GM23338 (cell line): ENCODE measurements at regions not wholly inside any gene's neighbourhood (a gene's known extent, or its start where the extent isn't known, plus 50 kb on each side); places are given as distances from the start of the nearest gene placed in this dataset.

Experiments
- CREB1 ChIP-seq: fragments of 250-450 bp; sonication (Bioruptor Pico); IDR thresholded peaks from 2 replicates; pipeline ENCODE4 v1.5.0; 2020; ENCODE audit warnings: low read depth, mild to moderate bottlenecking, moderate library complexity
- EZH2 ChIP-seq: fragments of 200-600 bp; sonication (generic); IDR thresholded peaks from one replicate; pipeline ENCODE4 v1.8.0; 2017; ENCODE audit warnings: antibody characterized with exemption, mild to moderate bottlenecking, low read depth; ENCODE audit not compliant: unreplicated experiment
- EZH2phosphoT487 ChIP-seq: fragments of 200-600 bp; sonication (generic); IDR thresholded peaks from one replicate; pipeline ENCODE4 v1.8.1; 2018; ENCODE audit warnings: antibody characterized with exemption; ENCODE audit not compliant: unreplicated experiment
- NANOG ChIP-seq: IDR thresholded peaks from 2 replicates; pipeline ENCODE4 v1.6.1; 2016; ENCODE audit warnings: antibody characterized with exemption, borderline replicate concordance
- POLR2AphosphoS5 ChIP-seq: IDR thresholded peaks from 2 replicates; pipeline ENCODE4 v1.6.1; 2016; ENCODE audit warnings: antibody characterized with exemption, low read depth
- STAT1 ChIP-seq: IDR thresholded peaks from one replicate; pipeline ENCODE4 v1.6.1; 2016; ENCODE audit warnings: antibody characterized with exemption; ENCODE audit not compliant: unreplicated experiment
- TF ChIP-seq, protein P1 (sequence below), 2 experiments: fragments of 200-600 bp in 1 of 2; sonication (generic) in 1 of 2; conservative IDR thresholded peaks; 2 replicates each; pipeline versions ENCODE4 v1.5.1 to v1.6.1; 2016 to 2017; ENCODE audit warnings: antibody characterized with exemption in 2 of 2, low read depth in 2 of 2, mild to moderate bottlenecking in 2 of 2, moderate library complexity in 1 of 2
- TF ChIP-seq, protein P2 (sequence below): IDR thresholded peaks from 2 replicates; pipeline ENCODE4 v1.6.1; 2016; ENCODE audit warnings: antibody characterized with exemption
- TF ChIP-seq, protein P3 (sequence below): IDR thresholded peaks from one replicate; pipeline ENCODE4 v1.6.1; 2018; ENCODE audit warnings: antibody characterized with exemption; ENCODE audit not compliant: unreplicated experiment

DNA sequence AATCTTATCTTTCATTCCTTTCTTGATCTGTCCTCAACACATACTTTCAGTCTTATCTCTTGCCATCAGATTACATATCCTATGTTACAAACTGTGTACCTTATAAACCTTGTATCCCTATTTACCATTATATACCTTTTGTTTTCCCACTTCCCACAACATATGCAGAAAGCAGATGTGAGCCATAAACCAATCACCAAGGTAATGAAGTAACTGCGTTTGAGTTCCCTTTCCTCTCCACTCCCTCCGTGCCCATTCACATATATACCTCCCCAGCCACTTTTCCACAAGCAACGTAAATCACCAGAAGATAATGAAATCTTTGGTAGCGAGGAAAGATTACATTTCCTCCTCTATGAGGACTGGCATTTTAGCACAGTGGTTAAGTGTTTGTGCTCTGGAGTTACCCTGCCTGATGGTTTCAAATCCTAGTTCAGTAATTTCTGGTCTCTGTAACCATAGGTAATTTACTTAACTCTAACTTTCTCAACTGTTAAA, 55.5 kb upstream of the PHF14 start:
- TF ChIP-seq, protein P1, sequence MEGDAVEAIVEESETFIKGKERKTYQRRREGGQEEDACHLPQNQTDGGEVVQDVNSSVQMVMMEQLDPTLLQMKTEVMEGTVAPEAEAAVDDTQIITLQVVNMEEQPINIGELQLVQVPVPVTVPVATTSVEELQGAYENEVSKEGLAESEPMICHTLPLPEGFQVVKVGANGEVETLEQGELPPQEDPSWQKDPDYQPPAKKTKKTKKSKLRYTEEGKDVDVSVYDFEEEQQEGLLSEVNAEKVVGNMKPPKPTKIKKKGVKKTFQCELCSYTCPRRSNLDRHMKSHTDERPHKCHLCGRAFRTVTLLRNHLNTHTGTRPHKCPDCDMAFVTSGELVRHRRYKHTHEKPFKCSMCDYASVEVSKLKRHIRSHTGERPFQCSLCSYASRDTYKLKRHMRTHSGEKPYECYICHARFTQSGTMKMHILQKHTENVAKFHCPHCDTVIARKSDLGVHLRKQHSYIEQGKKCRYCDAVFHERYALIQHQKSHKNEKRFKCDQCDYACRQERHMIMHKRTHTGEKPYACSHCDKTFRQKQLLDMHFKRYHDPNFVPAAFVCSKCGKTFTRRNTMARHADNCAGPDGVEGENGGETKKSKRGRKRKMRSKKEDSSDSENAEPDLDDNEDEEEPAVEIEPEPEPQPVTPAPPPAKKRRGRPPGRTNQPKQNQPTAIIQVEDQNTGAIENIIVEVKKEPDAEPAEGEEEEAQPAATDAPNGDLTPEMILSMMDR (conservative IDR thresholded peaks at IDR 0.05; ENCODE audit: low read depth in 2 of 2) = no peak
- TF ChIP-seq EZH2phosphoT487 (no peak), CREB1 (CRISPR knock-in tag) (no peak), POLR2AphosphoS5 (no peak), EZH2 (no peak), NANOG (no peak), STAT1 (no peak)
- TF ChIP-seq, protein P2, sequence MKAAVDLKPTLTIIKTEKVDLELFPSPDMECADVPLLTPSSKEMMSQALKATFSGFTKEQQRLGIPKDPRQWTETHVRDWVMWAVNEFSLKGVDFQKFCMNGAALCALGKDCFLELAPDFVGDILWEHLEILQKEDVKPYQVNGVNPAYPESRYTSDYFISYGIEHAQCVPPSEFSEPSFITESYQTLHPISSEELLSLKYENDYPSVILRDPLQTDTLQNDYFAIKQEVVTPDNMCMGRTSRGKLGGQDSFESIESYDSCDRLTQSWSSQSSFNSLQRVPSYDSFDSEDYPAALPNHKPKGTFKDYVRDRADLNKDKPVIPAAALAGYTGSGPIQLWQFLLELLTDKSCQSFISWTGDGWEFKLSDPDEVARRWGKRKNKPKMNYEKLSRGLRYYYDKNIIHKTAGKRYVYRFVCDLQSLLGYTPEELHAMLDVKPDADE = no peak
- TF ChIP-seq, protein P3, sequence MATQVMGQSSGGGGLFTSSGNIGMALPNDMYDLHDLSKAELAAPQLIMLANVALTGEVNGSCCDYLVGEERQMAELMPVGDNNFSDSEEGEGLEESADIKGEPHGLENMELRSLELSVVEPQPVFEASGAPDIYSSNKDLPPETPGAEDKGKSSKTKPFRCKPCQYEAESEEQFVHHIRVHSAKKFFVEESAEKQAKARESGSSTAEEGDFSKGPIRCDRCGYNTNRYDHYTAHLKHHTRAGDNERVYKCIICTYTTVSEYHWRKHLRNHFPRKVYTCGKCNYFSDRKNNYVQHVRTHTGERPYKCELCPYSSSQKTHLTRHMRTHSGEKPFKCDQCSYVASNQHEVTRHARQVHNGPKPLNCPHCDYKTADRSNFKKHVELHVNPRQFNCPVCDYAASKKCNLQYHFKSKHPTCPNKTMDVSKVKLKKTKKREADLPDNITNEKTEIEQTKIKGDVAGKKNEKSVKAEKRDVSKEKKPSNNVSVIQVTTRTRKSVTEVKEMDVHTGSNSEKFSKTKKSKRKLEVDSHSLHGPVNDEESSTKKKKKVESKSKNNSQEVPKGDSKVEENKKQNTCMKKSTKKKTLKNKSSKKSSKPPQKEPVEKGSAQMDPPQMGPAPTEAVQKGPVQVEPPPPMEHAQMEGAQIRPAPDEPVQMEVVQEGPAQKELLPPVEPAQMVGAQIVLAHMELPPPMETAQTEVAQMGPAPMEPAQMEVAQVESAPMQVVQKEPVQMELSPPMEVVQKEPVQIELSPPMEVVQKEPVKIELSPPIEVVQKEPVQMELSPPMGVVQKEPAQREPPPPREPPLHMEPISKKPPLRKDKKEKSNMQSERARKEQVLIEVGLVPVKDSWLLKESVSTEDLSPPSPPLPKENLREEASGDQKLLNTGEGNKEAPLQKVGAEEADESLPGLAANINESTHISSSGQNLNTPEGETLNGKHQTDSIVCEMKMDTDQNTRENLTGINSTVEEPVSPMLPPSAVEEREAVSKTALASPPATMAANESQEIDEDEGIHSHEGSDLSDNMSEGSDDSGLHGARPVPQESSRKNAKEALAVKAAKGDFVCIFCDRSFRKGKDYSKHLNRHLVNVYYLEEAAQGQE = no peak
